ENCODE measurements at regions not wholly inside any gene's neighbourhood (a gene's known extent, or its start where the extent isn't known, plus 50 kb on each side); places are given as distances from the start of the nearest gene placed in this dataset.
A peak's percentile ranks its signal among the peaks of the same experiment; 100 is the strongest.

- DNase-seq: peak; percentile 62
These were observed 183.8 kb upstream of the IL12A start for GRCh38 chr3:159804726-159805410.

GRCh38 chr3:159805411-159805772, 183.2 kb upstream of the IL12A start:
- DNase-seq: no peak

DNA sequence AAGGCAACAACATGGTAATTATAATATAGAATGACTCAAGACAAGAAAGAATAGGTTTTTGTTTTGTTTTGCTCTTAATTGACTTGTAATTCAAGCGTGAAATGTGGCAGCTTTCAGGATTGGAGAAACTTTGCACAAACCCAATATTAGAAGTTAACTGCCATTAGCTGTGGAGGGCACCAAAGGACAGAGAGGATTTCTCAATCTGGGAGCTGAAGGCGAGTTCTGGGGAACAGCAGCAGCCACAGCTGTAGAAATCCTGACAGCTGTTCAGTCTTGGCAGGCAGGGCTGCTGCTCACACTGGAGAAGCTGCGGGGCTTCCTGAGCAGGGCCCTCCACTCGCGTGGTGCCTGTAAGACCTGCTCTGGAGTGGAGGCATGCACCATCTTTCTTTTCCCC, 182.2 kb upstream of the IL12A start:
- DNase-seq: no peak

DNA sequence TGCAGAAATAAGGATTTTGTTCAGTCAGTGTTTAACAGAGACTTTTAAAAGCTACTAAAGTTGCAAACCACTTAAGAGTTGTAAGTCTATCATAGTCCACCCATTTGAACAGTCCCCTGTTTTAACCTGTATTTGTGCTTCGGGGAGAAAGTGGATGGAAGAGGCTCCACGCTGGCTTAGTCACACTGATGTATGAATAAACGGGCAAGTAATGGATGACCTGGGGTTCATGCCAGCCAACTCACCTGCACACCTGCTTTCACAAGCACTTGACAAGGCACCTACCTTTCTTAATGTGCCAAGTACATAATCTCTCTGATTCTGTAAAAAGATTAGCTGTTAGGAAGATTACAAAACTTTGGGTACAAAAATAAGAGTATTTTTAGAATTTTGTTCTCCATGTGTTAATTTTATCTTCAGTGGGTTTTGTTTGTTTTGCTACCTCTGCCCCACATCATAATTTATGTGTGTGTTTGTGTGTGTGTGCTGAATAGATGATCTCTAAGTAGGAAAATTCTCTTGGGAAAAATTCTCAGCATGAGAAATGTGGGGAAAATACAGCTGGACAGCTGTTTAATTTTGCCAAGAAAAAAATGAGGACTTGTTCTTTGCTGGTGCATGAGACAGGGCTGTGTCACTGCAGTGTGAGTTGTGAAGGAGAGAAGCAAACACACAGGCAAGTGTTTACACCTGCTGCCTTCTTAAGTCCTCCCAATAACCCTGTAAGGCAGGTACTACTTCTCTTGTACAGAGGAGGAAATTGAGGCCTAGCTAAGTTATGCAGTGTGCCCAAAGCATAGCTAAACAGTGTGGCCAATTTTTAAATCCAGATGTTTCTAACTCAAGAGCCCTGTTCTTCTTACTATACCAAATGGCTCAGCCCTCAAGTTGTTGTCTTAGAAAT, 181.2 kb upstream of the IL12A start:
- no peak for DNase-seq

DNA sequence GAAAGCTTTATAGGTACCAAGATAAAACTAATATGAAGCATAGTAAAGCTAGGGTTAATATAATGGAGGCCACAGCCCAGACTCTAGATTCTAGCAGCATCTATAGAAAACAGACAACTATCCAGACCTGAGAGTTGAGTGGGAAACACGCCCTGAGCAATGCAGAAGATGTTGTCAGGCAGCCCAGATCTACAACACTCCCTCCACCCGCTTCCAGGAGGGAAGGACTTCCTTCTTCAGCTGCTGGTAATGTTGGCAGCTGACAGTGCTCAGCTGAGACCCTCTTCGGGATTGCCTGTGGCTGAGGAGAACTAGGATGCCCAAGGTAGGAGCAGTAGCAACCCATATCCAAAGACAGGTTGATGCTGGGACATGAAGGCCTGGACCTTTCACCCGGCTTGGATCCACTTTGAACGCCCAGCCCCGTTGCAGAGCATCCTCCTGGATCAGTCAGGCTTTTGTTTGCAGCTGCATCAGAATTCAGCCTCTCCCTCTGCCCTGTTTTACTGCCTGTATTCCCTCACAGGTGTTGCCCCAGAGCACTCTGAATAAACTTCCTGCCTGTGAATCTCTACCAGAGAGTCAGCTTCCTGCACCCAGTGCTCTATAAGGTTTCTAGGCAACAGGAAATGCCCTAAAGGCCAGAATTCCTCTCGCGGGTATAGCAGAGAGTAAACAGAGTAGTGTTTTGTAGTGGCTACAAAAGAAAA, 174.7 kb upstream of the IL12A start:
- no peak for DNase-seq

DNA sequence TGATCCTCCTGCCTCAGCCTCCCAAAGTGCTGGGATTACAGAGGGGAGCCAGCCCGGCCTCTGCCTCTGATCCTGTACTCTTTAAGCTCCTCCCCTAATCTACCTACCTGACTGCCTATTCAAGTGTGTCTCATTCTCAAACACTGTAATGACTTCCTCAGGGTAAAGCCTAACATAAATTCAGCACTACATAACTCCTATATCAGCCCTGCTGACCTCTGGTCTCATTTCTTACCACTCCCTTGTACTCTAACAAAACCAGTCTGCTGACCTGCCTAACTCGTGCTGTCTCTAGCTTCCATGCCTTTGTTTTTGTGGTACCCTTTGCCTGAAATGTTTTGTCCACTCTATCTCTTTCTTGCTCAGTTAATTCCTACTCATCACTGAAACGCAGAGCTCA, 172.1 kb upstream of the IL12A start:
- DNase-seq: no peak

DNA sequence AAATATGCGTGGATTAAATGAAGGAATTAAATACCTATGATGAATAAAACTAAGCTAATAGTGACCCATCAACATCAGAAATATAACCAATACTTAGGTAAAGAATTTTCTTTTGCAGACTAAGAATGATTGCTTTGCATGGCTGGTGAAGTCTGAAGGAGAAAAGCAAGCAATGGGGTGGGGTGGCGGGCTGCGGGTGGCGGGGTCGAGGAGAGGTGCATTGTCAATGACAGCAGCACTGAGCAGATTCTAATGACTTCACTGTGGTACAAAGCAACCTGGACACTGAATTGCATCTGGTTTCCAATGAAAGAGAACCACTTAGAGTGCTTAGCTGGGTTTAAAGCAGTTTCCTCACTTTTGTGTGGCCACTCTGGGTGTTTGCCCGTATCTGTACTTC, 171.5 kb upstream of the IL12A start:
- DNase-seq: no peak

DNA sequence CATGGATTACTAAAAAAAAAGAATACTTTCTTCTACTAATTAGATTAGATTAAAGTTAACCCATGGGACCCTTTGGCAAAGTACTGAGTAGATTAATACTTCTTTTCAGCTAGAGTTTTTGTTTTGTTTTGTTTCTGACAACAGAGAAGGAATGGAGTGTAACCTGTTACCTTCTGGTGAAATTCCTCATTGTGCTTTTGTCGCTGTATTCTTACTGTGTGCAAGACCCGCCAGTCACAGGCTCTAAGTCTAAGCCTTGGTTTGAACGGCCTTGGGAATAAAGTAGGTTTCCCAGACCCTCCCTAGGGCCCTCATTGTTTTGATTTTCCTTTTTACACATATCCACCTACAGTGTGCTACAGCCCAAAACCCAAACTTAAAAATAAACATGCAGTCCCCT, 171.1 kb upstream of the IL12A start:
- DNase-seq: no peak

DNA sequence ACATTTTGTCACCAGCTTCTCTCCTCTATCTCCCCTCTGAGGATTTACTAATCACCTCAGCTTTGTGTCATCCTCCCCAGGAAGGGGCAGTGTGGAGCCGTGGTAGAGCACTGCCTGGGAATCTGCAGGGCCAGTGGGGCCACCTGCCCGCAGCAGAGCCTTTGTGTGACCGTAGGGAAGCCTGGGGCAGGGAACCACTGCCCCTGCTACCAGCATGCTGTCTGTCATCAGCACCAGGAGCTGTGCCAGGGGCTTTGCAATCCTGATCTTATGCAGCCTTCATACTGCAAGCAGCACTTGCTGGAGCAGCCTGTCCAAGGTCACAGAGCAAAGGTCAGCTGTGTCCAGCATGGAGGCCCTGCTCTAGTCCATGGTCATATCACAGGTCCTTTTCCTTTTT, 170.2 kb upstream of the IL12A start:
- DNase-seq: no peak

- no peak for DNase-seq
These were observed 169.6 kb upstream of the IL12A start for GRCh38 chr3:159818997-159819500.

DNA sequence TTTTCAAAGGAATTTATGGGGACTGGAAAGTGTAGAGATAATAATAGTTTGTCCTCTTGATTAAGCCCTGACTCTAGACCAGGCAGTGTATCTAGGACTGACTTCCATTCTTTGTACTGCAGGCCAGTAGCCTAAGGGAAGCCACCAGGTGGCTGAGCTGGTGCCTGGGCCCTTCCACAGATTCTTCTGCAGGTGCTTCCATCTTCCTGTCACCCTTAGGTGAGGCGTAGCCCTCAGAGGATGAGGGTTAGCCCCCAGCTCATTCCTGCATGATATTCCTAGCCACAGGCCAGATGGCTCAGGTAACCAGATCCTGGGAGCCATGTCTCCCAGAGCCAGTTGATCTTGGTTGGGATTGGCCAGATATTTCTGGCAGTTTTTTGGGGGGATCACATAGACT, 169.0 kb upstream of the IL12A start:
- DNase-seq: no peak

GRCh38 chr3:159821110-159821509, 167.5 kb upstream of the IL12A start:
- no peak for DNase-seq

GRCh38 chr3:159821736-159822135, 166.9 kb upstream of the IL12A start:
- no peak for DNase-seq

- no peak for DNase-seq
These were observed 164.9 kb upstream of the IL12A start for GRCh38 chr3:159823780-159824179.

- no peak for DNase-seq
These were observed 164.3 kb upstream of the IL12A start for GRCh38 chr3:159824333-159824732.

DNA sequence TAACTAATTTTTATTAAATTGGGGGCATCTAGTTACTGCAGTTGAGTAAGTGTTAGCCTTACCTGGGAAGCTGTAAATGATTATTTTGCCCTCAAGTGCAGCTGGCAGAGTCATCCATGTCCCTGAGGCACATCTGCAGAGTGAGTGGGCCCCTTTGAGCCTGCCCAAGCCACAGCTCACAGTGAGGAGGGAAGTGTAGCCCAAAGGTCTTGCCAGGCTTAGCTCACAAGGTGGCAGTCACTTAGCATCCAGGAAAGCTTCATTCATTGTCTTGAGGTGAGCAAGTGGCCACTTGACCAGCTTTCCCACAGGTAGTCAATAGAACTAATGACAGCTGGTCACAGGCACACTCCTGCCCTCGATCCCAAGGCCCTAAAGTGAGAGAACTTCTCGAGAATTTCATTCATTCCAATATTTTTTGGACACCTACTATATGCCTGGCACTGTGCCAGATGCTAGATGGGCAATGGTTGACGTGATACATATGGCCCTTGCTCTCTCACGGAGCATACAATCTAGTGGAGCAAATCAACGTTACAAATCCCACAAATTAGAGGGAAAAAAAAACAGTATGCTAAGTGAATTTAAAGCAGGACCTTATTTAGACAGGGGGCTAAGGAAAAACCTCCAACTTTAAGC, 163.3 kb upstream of the IL12A start:
- DNase-seq: no peak

DNA sequence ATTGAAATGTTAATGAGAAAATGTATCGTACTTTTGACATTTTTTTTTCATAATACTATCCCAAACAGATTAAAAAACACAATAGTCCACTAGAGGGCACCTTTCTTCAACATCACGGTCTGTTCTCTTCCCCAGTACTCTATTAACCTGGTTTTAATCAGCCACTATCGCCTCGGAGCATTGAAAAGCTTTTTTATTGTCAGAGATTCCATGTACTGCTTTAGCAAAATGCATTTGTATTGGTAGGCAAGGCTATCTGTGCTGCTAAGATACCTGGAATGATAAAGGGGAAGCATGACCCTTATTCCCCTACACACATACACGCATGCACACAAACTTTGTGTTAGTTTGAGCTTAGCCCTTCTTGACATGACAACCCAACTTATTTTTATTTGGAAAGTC, 160.1 kb upstream of the IL12A start:
- peak; percentile 38 for DNase-seq

DNA sequence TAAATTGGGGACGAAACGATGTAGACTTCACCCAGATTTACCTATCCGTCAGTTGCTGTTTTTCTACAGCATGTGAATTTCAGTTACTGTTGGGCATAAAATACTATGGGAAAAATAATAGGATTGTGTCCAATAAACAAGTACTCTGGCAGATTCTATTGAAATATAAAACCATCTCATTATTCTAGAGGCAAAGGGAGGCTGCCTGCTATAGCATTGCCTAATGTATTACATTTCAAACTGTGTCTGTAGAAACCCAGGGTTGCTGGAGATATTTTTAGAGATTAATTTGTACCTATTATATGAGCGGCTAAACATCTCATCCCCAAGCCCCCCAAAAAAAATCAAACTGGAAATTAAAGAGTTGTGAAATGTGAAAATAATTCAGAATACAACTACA, 159.6 kb upstream of the IL12A start:
- DNase-seq: no peak

DNA sequence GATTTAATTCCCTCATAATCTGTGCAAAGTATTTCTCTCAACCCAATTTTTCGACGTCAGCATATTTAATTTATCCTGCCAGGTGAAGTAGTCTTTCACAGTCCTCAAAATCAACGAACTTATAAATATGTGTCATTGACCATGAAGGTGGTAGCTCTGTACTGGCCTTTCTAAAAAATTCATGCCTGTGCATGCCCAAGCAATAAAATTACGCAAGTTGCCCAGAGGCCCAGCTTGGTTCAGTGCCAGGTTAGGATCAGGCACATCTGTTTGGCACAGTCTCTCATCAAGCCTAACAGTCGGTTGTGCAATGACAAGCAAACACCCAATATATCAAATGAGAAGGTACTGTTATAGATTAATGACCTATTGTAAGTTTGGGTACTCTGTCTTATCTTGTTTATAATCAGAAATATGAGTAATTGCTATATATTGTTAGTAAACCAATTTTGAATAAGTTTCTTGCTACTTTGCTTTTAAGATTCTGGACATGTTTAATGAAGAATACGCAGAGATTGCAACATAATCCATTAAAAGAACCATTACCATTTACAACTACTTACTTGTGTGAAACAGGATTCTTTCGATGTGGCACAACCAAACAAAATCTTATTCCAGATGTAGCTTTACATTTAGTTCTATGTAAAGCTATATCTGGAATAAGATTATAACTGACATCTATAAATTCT, 159.0 kb upstream of the IL12A start:
- DNase-seq: no peak

GRCh38 chr3:159830523-159831154, 158.0 kb upstream of the IL12A start:
- no peak for DNase-seq

- no peak for DNase-seq
These were observed 157.2 kb upstream of the IL12A start for GRCh38 chr3:159831466-159831865.

- no peak for DNase-seq
These were observed 156.6 kb upstream of the IL12A start for GRCh38 chr3:159832024-159832423.
